GM21825 (cell line): ENCODE measurements at regions not wholly inside any gene's neighbourhood (a gene's known extent, or its start where the extent isn't known, plus 50 kb on each side); places are given as distances from the start of the nearest gene placed in this dataset.

ENCODE experiments used
- ATAC-seq: cut with Tn5 transposase; IDR thresholded peaks from one replicate; pipeline ENCODE4 v1.9.1; 2021; ENCODE audit warnings: mild to moderate bottlenecking, moderate library complexity; ENCODE audit not compliant: unreplicated experiment

GRCh38 chr17:33628500-33629346 is 335.6 kb upstream of the ASIC2 start:
- no peak for ATAC-seq

GRCh38 chr17:33633446-33633845 is 340.4 kb upstream of the ASIC2 start:
- no peak for ATAC-seq

GRCh38 chr17:33637534-33637933 is 344.4 kb upstream of the ASIC2 start:
- no peak for ATAC-seq

- ATAC-seq: no peak
These were observed 346.2 kb upstream of the ASIC2 start for GRCh38 chr17:33639103-33639880.

GRCh38 chr17:33640629-33641028 is 347.5 kb upstream of the ASIC2 start:
- no peak for ATAC-seq

GRCh38 chr17:33642002-33642401 is 348.9 kb upstream of the ASIC2 start:
- ATAC-seq: no peak

- ATAC-seq: no peak
These were observed 354.9 kb upstream of the ASIC2 start for GRCh38 chr17:33647956-33648355.

DNA sequence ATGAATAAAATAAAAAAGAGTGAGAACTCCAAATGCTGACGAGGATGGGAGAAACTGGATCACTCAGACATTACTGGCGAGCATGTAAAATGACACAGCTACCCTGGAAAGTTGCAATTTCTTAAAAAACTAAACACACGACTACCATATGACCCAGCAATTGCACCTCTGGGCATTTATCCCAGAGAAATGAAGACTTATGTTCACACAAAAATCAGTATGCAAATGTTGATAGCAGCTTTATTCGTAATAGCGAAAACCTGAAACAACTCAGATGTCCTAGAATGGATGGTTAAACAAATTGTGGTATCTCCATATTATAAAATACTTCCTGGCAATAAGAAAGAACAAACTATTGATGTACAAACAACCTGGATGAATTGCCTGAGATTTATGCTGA is 357.2 kb upstream of the ASIC2 start:
- ATAC-seq: no peak

- ATAC-seq: no peak
These were observed 358.6 kb upstream of the ASIC2 start for GRCh38 chr17:33651686-33652085.

DNA sequence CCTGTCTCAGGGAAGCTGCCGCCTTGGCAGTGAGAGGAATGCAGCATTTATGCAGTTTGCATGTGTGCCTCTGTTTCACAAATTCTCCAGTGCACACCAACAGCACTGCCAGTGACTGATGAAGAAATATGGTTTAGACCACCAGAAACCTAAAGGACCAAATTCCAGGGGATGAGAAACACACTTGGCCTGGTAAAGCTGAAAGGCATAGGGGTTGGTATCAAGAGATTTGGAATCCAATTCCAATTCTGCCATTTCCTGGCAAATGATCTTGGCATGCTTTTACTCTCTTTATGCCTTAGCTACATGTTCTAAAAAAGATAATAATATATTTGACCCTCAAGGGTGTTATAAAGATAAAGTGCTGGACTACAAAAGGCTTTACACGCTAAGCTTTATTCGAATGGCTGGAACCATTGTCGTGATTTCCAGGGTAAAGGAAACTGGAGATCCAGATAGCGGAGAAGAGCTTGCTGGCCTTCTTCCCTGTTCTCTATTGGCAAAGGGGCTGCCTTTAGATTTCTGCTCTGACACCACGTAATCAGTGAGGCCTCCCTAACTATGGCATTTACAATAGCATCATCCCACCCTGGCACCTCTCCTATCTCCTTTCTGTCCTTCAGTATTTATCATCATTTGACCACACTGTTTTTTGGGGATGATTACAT is 359.8 kb upstream of the ASIC2 start:
- no peak for ATAC-seq

- no peak for ATAC-seq
These were observed 360.3 kb upstream of the ASIC2 start for GRCh38 chr17:33653399-33653788.

DNA sequence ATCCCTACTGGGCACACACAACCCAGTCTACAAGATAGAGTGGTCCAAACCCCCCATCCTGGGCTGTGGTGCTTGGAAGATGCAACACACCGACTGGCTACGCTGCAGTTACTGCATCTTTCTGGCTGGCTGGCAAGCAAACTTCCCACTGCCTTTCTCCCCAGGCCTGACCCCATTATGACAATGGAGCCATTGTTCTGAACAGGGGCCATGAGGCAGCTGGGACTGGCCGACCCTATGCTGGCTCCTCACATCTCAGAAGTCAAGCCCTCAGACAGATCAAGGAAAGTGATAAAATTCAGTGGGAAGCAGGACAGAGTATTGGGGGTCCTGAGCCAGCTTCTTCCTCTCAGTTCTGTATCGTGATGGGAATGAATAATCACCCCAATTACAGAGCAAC is 364.1 kb upstream of the ASIC2 start:
- no peak for ATAC-seq

- ATAC-seq: no peak
These were observed 368.9 kb upstream of the ASIC2 start for GRCh38 chr17:33661975-33662374.

DNA sequence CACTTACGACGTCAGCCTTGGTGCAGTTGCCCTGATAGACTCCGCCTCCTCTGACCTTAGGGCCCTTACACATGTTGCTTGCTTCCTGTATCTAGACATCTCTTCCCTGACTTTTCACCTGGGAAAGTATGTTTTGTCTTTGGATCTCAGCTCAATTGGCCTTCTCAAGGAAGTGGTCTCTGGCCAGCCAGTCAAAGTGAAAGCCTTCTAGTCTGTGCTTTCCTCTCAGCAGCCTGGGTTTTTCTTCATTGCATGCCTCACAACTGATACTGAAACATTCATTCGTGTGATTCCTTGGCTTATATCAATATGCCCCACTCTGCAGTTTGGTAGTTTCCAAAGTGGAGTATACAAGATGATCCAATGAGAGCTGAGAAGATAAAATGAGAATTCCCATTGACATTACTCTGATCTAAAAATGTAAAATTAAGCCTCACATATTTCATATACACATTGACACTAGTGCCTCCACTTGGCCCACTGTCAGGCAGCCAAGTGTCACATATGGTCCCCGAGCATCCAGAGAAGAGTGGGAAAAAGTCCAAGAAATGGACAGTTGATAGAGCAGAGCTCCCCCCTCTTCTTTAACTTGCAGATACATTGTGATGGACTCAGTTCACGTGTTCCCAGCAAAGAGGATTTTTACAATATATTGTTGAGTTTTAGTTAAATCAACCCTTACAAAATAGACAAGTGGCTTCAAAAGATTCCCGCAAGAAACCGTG is 371.2 kb upstream of the ASIC2 start:
- no peak for ATAC-seq

- no peak for ATAC-seq
These were observed 374.0 kb upstream of the ASIC2 start for GRCh38 chr17:33667052-33667509.

DNA sequence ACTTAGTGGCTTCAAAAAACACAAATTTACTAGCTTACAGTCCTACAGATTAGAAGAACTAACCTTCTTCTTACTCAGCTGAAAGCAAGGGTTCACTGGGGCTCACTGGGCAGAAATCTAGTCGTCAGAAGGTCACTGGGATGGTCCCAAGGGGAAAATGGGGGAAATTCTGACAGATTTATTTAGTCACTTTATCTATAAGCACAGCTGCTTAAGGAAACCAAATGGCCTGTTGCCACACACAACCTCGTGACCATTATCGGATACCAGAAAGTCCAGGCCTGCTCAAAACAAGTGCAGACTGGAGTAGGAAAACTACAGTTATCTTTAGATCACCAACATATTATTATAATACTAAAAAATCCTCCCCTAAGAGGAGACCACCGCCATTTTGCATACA is 374.6 kb upstream of the ASIC2 start:
- ATAC-seq: no peak

- ATAC-seq: no peak
These were observed 375.4 kb upstream of the ASIC2 start for GRCh38 chr17:33668516-33668915.

DNA sequence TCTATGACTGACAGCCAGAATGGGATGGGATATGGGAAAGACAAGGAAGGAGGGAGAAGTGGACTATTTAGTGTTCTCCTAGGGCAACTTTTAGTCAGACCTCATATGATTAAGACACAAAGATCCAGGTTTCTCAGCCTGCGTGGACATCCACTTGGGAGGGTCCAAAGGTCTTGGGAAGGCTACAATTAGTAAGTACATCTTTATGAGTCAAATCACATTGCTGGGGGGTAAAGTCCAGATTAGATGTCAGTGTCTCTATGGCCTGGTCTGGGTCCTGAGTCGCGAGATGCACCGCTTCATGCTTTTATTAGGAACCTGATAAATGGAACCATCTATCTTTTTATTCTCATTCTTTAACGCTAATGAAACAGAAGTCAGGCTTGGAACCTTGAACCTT is 378.4 kb upstream of the ASIC2 start:
- no peak for ATAC-seq

- ATAC-seq: no peak
These were observed 381.6 kb upstream of the ASIC2 start for GRCh38 chr17:33674685-33675084.

DNA sequence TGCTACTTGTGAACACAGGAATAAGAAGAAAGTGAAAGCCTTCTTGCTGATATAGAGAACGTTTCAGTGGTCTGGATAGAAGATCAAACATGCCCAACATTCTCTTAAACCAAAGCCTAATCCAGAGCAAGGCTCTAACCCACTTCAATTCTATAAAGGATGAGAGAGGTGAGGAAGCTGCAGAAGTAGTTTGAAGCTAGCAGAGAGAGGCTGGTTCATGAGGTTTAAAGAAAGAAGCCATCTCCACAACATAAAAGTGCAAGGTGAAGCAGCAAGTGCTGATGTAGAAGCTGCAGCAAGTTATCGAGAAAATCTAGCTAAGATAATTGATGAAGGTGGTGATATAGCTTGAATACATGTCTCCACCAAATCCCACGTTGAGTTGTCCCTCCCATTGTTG is 383.3 kb upstream of the ASIC2 start:
- ATAC-seq: no peak

DNA sequence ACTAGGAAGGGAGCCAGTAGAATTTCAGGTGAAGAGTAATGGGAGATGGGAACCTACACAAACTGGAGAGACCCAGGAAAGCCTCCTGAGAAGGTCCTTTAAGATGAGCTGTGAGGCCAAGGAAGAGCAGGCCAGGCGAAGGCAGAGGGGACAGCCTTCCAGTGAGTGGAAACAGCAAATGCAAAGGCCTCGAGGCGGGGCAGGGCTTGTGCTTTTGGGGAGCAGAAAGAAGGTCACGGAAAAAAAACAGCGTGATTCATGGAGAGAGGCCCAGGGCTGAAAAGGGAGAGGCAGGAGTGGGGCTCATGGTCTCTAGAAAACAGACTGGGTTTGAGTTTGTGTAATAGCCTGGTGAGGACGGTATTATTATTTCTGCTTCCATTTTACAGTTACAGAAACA is 386.5 kb upstream of the ASIC2 start:
- no peak for ATAC-seq
